AG04450 (cell line): ENCODE measurements at regions not wholly inside any gene's neighbourhood (a gene's known extent, or its start where the extent isn't known, plus 50 kb on each side); places are given as distances from the start of the nearest gene placed in this dataset.
"Not testable (repeated sequence)": the region's sequence is repeated elsewhere in the genome, so short reads cannot be mapped to it uniquely, and the experiment has no call there.

Experiments used
- CTCF ChIA-PET: fragments of 300-600, 350-600 bp; formaldehyde crosslinking; extraction: SDS; loops from one replicate; lab custom pipeline; 2022; ENCODE audit warnings: antibody characterized with exemption, inconsistent platforms; lab: Charles Lee
- POLR2A ChIA-PET: fragments of 350-600 bp; formaldehyde crosslinking; extraction: SDS; loops from one replicate; lab custom pipeline; 2021; ENCODE audit warnings: antibody characterized with exemption, inconsistent platforms; lab: Yijun Ruan, JAX
- DNase-seq: peaks from one replicate; pipeline ENCODE4 v3.0.0-alpha.2; 2011; ENCODE audit warnings: low read depth, low spot score
- H3K27ac ChIP-seq: one replicate; pipeline ENCODE4 v1.5.1; 2012; ENCODE audit warnings: low read depth, low read length, control low read depth
- H3K27me3 ChIP-seq: one replicate; pipeline ENCODE4 v1.6.0; 2012; ENCODE audit warnings: low read length; ENCODE audit not compliant: control insufficient read depth, insufficient read depth
- H3K4me3 ChIP-seq: 2 replicates; pipeline ENCODE4 v1.5.1; 2011; ENCODE audit warnings: mild to moderate bottlenecking, low read depth, low read length, control low read depth
- H3K9me3 ChIP-seq: 2 replicates; pipeline ENCODE4 v1.5.1; 2012; ENCODE audit warnings: low read length; ENCODE audit not compliant: control insufficient read depth, insufficient read depth
- CTCF ChIP-seq: IDR thresholded peaks from 2 replicates; pipeline ENCODE4 v1.5.1; 2011; ENCODE audit warnings: low read depth, low read length, control low read depth, inconsistent platforms

GRCh38 chr5:20833081-20833627 lies 845.2 kb upstream of the CDH18 start:
- H3K4me3 ChIP-seq: no peak overlapping the region
- TF ChIP-seq CTCF: no peak
- ChIA-PET CTCF (no interaction called here), POLR2A (no interaction called here)
- H3K9me3 ChIP-seq: no peaks in the 10 kb centered on the region; the same call in 1 of the 2 replicates
- no peaks in the 10 kb centered on the region for H3K27me3 ChIP-seq
- peak overlapping the region; percentile 34 for H3K27ac ChIP-seq
- no peak for DNase-seq

GRCh38 chr5:20832204-20833080 lies 844.4 kb upstream of the CDH18 start:
- no peak for DNase-seq
- CTCF ChIA-PET: no interaction called here
- H3K27ac ChIP-seq: peak overlapping the region; percentile 34
- H3K27me3 ChIP-seq: no peaks in the 10 kb centered on the region
- H3K9me3 ChIP-seq: no peaks in the 10 kb centered on the region; the same call in 1 of the 2 replicates
- H3K4me3 ChIP-seq: no peak overlapping the region
- POLR2A ChIA-PET: no interaction called here
- TF ChIP-seq CTCF: no peak

- DNase-seq, POLR2A ChIA-PET, CTCF ChIA-PET: not testable (repeated sequence)
Observed at GRCh38 chr5:20825951-20826350, 838.0 kb upstream of the CDH18 start.

GRCh38 chr5:20797216-20797615 lies 809.2 kb upstream of the CDH18 start:
- H3K4me3 ChIP-seq, H3K27me3 ChIP-seq, H3K9me3 ChIP-seq, H3K27ac ChIP-seq, POLR2A ChIA-PET, CTCF ChIA-PET, DNase-seq: not testable (repeated sequence)

More at GRCh38 chr5:20825951-20826350, 838.0 kb upstream of the CDH18 start:
- not testable (repeated sequence) for H3K4me3 ChIP-seq, H3K9me3 ChIP-seq, H3K27ac ChIP-seq, H3K27me3 ChIP-seq

- H3K27me3 ChIP-seq, CTCF ChIA-PET, H3K4me3 ChIP-seq, H3K9me3 ChIP-seq, DNase-seq, POLR2A ChIA-PET, H3K27ac ChIP-seq: not testable (repeated sequence)
Observed at GRCh38 chr5:20784755-20785154, 796.8 kb upstream of the CDH18 start.

GRCh38 chr5:20783484-20783883 lies 795.5 kb upstream of the CDH18 start:
- DNase-seq, CTCF ChIA-PET, H3K27ac ChIP-seq, POLR2A ChIA-PET, H3K4me3 ChIP-seq, H3K9me3 ChIP-seq, H3K27me3 ChIP-seq: not testable (repeated sequence)

- H3K4me3 ChIP-seq, CTCF ChIA-PET, POLR2A ChIA-PET, DNase-seq, H3K27me3 ChIP-seq, H3K9me3 ChIP-seq, H3K27ac ChIP-seq: not testable (repeated sequence)
Observed at GRCh38 chr5:20771338-20771737, 783.3 kb upstream of the CDH18 start.

GRCh38 chr5:20765074-20765473 lies 777.1 kb upstream of the CDH18 start:
- H3K27ac ChIP-seq, POLR2A ChIA-PET, H3K27me3 ChIP-seq, DNase-seq, H3K9me3 ChIP-seq, H3K4me3 ChIP-seq, CTCF ChIA-PET: not testable (repeated sequence)

GRCh38 chr5:20759459-20759858 lies 771.5 kb upstream of the CDH18 start:
- H3K27me3 ChIP-seq, H3K4me3 ChIP-seq, POLR2A ChIA-PET, DNase-seq, H3K27ac ChIP-seq, H3K9me3 ChIP-seq, CTCF ChIA-PET: not testable (repeated sequence)

- H3K27me3 ChIP-seq, H3K4me3 ChIP-seq, H3K27ac ChIP-seq, CTCF ChIA-PET, H3K9me3 ChIP-seq, DNase-seq, POLR2A ChIA-PET: not testable (repeated sequence)
Observed at GRCh38 chr5:20752179-20752578, 764.2 kb upstream of the CDH18 start.
